ENCODE measurements at regions not wholly inside any gene's neighbourhood (a gene's known extent, or its start where the extent isn't known, plus 50 kb on each side); places are given as distances from the start of the nearest gene placed in this dataset.

DNA sequence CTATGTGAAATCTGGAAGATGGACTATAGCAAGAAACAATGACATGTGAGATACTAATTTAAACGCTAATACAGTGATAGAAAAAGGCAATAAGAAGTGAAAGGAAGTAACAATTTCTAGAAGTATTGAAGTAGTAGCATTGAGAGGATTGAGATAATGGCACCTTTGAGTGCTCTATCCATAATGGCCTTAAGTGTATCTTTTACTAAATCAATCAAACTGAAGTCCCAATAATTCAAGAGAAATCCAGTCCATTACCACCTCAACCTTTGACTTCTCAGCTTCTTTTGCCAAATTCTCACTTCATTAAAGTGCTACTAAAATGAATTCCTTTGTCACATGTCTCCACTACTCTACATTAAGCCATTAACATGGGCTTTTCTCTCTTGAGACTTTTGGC is 82.6 kb upstream of the KYNU start:
- TF ChIP-seq POLR2A (IDR thresholded peaks at IDR 0.05; ENCODE audit: low read length): no peak
- TF ChIP-seq GATA1 (IDR thresholded peaks at IDR 0.05; ENCODE audit: low read depth, low read length): no peak
